ENCODE measurements at regions not wholly inside any gene's neighbourhood (a gene's known extent, or its start where the extent isn't known, plus 50 kb on each side); places are given as distances from the start of the nearest gene placed in this dataset.

GRCh38 chr2:62415019-62415431, 91.0 kb downstream of the TMEM17 start:
- Histone ChIP-seq H3K4me1 (ENCODE audit: control insufficient read depth in 1 of 2, low read depth in 2 of 2) (peaks cover 10 to 19% of the 10 kb centered on the region in 2 donors), H3K36me3 (no peaks in the 10 kb centered on the region), H3K4me3 (no peak overlapping the region), H3K27me3 (replicated peaks; ENCODE audit: insufficient read depth) (no peaks in the 10 kb centered on the region), H3K9me3 (no peaks in the 10 kb centered on the region), H3K27ac (no peak overlapping the region)
- no peak for DNase-seq (ENCODE audit: low spot score)
- TF ChIP-seq CTCF (IDR thresholded peaks at IDR 0.05): no peak
- ATAC-seq (ENCODE audit: insufficient number of reproducible peaks, low FRiP score, low read depth): no peak

GRCh38 chr2:62413116-62413663, 92.8 kb downstream of the TMEM17 start:
- H3K36me3 ChIP-seq: no peaks in the 10 kb centered on the region
- no peak for DNase-seq (ENCODE audit: low spot score)
- H3K9me3 ChIP-seq: no peaks in the 10 kb centered on the region
- ATAC-seq (ENCODE audit: insufficient number of reproducible peaks, low FRiP score, low read depth): no peak
- H3K4me3 ChIP-seq: no peak overlapping the region
- H3K27ac ChIP-seq: no peak overlapping the region
- H3K4me1 ChIP-seq (ENCODE audit: control insufficient read depth in 1 of 2, low read depth in 2 of 2): peaks cover 10 to 25% of the 10 kb centered on the region in 2 donors
- TF ChIP-seq CTCF (IDR thresholded peaks at IDR 0.05): no peak
- no peaks in the 10 kb centered on the region for H3K27me3 ChIP-seq (replicated peaks; ENCODE audit: insufficient read depth)

GRCh38 chr2:62412347-62412742, 93.7 kb downstream of the TMEM17 start:
- no peak overlapping the region for H3K27ac ChIP-seq
- no peaks in the 10 kb centered on the region for H3K36me3 ChIP-seq
- TF ChIP-seq CTCF (IDR thresholded peaks at IDR 0.05): peak; percentile 34
- H3K4me3 ChIP-seq: no peak overlapping the region
- H3K27me3 ChIP-seq (replicated peaks; ENCODE audit: insufficient read depth): no peaks in the 10 kb centered on the region
- H3K4me1 ChIP-seq (ENCODE audit: control insufficient read depth in 1 of 2, low read depth in 2 of 2): peaks cover 10 to 25% of the 10 kb centered on the region in 2 donors
- DNase-seq (ENCODE audit: low spot score): no peak
- ATAC-seq (ENCODE audit: insufficient number of reproducible peaks, low FRiP score, low read depth): no peak
- no peaks in the 10 kb centered on the region for H3K9me3 ChIP-seq

- peaks cover 10 to 25% of the 10 kb centered on the region in 2 donors for H3K4me1 ChIP-seq (ENCODE audit: control insufficient read depth in 1 of 2, low read depth in 2 of 2)
- peak overlapping the region; percentile 76 to 78 for H3K27ac ChIP-seq
- no peaks in the 10 kb centered on the region for H3K27me3 ChIP-seq (replicated peaks; ENCODE audit: insufficient read depth)
- DNase-seq (ENCODE audit: low spot score) (no peak), ATAC-seq (ENCODE audit: insufficient number of reproducible peaks, low FRiP score, low read depth) (no peak)
- no peak overlapping the region for H3K4me3 ChIP-seq
- no peaks in the 10 kb centered on the region for H3K36me3 ChIP-seq
- no peak for TF ChIP-seq CTCF (IDR thresholded peaks at IDR 0.05)
- no peaks in the 10 kb centered on the region for H3K9me3 ChIP-seq
Observed at GRCh38 chr2:62410926-62411456, 95.0 kb downstream of the TMEM17 start.

GRCh38 chr2:62410015-62410453, 96.0 kb downstream of the TMEM17 start:
- Histone ChIP-seq H3K36me3 (no peaks in the 10 kb centered on the region), H3K27ac (peak overlapping the region in 1 of 2 donors; percentile 19), H3K4me3 (no peak overlapping the region), H3K27me3 (replicated peaks; ENCODE audit: insufficient read depth) (no peaks in the 10 kb centered on the region), H3K4me1 (ENCODE audit: control insufficient read depth in 1 of 2, low read depth in 2 of 2) (peaks cover 10 to 25% of the 10 kb centered on the region in 2 donors), H3K9me3 (no peaks in the 10 kb centered on the region)
- DNase-seq (ENCODE audit: low spot score): no peak
- no peak for TF ChIP-seq CTCF (IDR thresholded peaks at IDR 0.05)
- no peak for ATAC-seq (ENCODE audit: insufficient number of reproducible peaks, low FRiP score, low read depth)

Measured in thoracic aorta (tissue), 2 donors.